Neural cell (in vitro differentiated cells): ENCODE measurements at regions not wholly inside any gene's neighbourhood (a gene's known extent, or its start where the extent isn't known, plus 50 kb on each side); places are given as distances from the start of the nearest gene placed in this dataset.

ENCODE experiments used
- H2AFZ ChIP-seq: fragments of 200-600, 300-800 bp; sonication (generic), shearing (Covaris generic); 2 replicates; pipeline ENCODE4 v1.6.0; 2014; ENCODE audit warnings: low read depth, mild to moderate bottlenecking, antibody characterized with exemption, low read length, moderate library complexity
- H3F3A ChIP-seq: fragments of 200-600 bp; shearing (Covaris generic); 2 replicates; pipeline ENCODE4 v1.6.1; 2016; ENCODE audit warnings: mild to moderate bottlenecking, moderate library complexity, mixed read lengths, antibody characterized with exemption, low read length; ENCODE audit not compliant: insufficient read depth, poor library complexity, severe bottlenecking
- H3K27ac ChIP-seq: fragments of 200-600, 300-800 bp; sonication (generic), shearing (Covaris generic); 2 replicates; pipeline ENCODE4 v1.5.1; 2014; ENCODE audit warnings: mild to moderate bottlenecking, low read length, moderate library complexity
- H3K27me3 ChIP-seq: fragments of 300-800, 200-600 bp; sonication (generic), shearing (Covaris generic); 2 replicates; pipeline ENCODE4 v1.6.0; 2014; ENCODE audit warnings: mild to moderate bottlenecking, low read depth, low read length, moderate library complexity; ENCODE audit not compliant: insufficient read depth
- H3K36me3 ChIP-seq: fragments of 300-800, 200-600 bp; sonication (generic), shearing (Covaris generic); 2 replicates; pipeline ENCODE4 v1.5.1; 2014; ENCODE audit warnings: mild to moderate bottlenecking, antibody characterized with exemption, low read length, moderate library complexity; ENCODE audit not compliant: insufficient read depth
- H3K4me2 ChIP-seq: fragments of 300-800, 200-600 bp; sonication (generic), shearing (Covaris generic); 2 replicates; pipeline ENCODE4 v1.6.0; 2014; ENCODE audit warnings: mild to moderate bottlenecking, low read length
- H3K4me3 ChIP-seq: fragments of 300-800, 200-600 bp; sonication (generic), shearing (Covaris generic); 2 replicates; pipeline ENCODE4 v1.5.1; 2014; ENCODE audit warnings: mild to moderate bottlenecking, low read length, moderate library complexity
- H3K79me2 ChIP-seq: fragments of 200-600 bp; shearing (Covaris generic); replicated peaks from 2 replicates; pipeline ENCODE4 v1.6.0; 2014; ENCODE audit warnings: mild to moderate bottlenecking, low read length, moderate library complexity; ENCODE audit not compliant: insufficient read depth
- H3K9ac ChIP-seq: fragments of 300-800, 200-600 bp; sonication (generic), shearing (Covaris generic); 2 replicates; pipeline ENCODE4 v1.6.1; 2016; ENCODE audit warnings: mild to moderate bottlenecking, low read length, mixed read lengths
- H3K9me2 ChIP-seq: fragments of 200-600 bp; shearing (Covaris generic); 2 replicates; pipeline ENCODE4 v1.6.1; 2016; ENCODE audit warnings: mild to moderate bottlenecking, low read length, mixed read lengths; ENCODE audit not compliant: insufficient read depth
- H3K9me3 ChIP-seq: fragments of 200-600, 300-800 bp; sonication (generic), shearing (Covaris generic); 2 replicates; pipeline ENCODE4 v1.6.1; 2016; ENCODE audit warnings: mild to moderate bottlenecking, mixed run types, low read length, moderate library complexity, mixed read lengths
- H4K20me1 ChIP-seq: fragments of 200-600 bp; shearing (Covaris generic); 2 replicates; pipeline ENCODE4 v1.6.1; 2016; ENCODE audit warnings: mild to moderate bottlenecking, mixed run types; ENCODE audit not compliant: insufficient read depth
- EP300 ChIP-seq: fragments of 450-650 bp; conservative IDR thresholded peaks from 2 replicates; pipeline ENCODE4 v1.6.1; 2014; ENCODE audit warnings: antibody characterized with exemption, mild to moderate bottlenecking, moderate library complexity; ENCODE audit not compliant: poor library complexity, severe bottlenecking
- EZH2 ChIP-seq: fragments of 200-600, 300-800 bp; shearing (Covaris generic), sonication (generic); IDR thresholded peaks from 2 replicates; pipeline ENCODE4 v1.6.1; 2014; ENCODE audit warnings: antibody characterized with exemption, low read length, borderline replicate concordance, mild to moderate bottlenecking; ENCODE audit not compliant: insufficient read depth, poor library complexity, severe bottlenecking
- MXI1 ChIP-seq: fragments of 450-650 bp; conservative IDR thresholded peaks from 2 replicates; pipeline ENCODE4 v1.6.1; 2014; ENCODE audit warnings: antibody characterized with exemption, mild to moderate bottlenecking; ENCODE audit not compliant: poor library complexity, severe bottlenecking
- POLR2AphosphoS5 ChIP-seq: IDR thresholded peaks from 2 replicates; pipeline ENCODE4 v1.6.1; 2012
- RAD21 ChIP-seq: fragments of 450-650 bp; conservative IDR thresholded peaks from 2 replicates; pipeline ENCODE4 v1.6.1; 2014; ENCODE audit warnings: antibody characterized with exemption, mild to moderate bottlenecking, moderate library complexity
- SMC3 ChIP-seq: fragments of 450-650 bp; conservative IDR thresholded peaks from 2 replicates; pipeline ENCODE4 v1.6.1; 2014; ENCODE audit warnings: antibody characterized with exemption, mild to moderate bottlenecking, moderate library complexity; ENCODE audit not compliant: poor library complexity
- TAF1 ChIP-seq: IDR thresholded peaks from 2 replicates; pipeline ENCODE4 v1.6.1; 2012; ENCODE audit warnings: low read depth
- TF ChIP-seq, protein P1 (sequence below): fragments of 450-650 bp; IDR thresholded peaks from 2 replicates; pipeline ENCODE4 v1.5.1; 2014; ENCODE audit warnings: antibody characterized with exemption, mild to moderate bottlenecking, moderate library complexity; ENCODE audit not compliant: poor library complexity, severe bottlenecking
- TF ChIP-seq, protein P2 (sequence below): IDR thresholded peaks from 2 replicates; pipeline ENCODE4 v1.6.1; 2012; ENCODE audit warnings: borderline replicate concordance

GRCh38 chr1:239655023-239655422 lies 268.7 kb downstream of the CHRM3 start:
- Histone ChIP-seq H3K27ac (no peak overlapping the region), H3K4me3 (no peak overlapping the region), H3K36me3 (no peaks in the 10 kb centered on the region), H3K27me3 (no peaks in the 10 kb centered on the region), H4K20me1 (no peaks in the 10 kb centered on the region), H3K79me2 (no peaks in the 10 kb centered on the region), H2AFZ (no peak overlapping the region), H3K9me2 (no peaks in the 10 kb centered on the region), H3F3A (no peaks in the 10 kb centered on the region), H3K9ac (no peak overlapping the region), H3K4me2 (no peak overlapping the region), H3K9me3 (no peaks in the 10 kb centered on the region)
- TF ChIP-seq TAF1 (no peak), MXI1 (no peak), RAD21 (no peak), SMC3 (no peak), EP300 (no peak), EZH2 (no peak), POLR2AphosphoS5 (no peak)
- TF ChIP-seq, protein P1, sequence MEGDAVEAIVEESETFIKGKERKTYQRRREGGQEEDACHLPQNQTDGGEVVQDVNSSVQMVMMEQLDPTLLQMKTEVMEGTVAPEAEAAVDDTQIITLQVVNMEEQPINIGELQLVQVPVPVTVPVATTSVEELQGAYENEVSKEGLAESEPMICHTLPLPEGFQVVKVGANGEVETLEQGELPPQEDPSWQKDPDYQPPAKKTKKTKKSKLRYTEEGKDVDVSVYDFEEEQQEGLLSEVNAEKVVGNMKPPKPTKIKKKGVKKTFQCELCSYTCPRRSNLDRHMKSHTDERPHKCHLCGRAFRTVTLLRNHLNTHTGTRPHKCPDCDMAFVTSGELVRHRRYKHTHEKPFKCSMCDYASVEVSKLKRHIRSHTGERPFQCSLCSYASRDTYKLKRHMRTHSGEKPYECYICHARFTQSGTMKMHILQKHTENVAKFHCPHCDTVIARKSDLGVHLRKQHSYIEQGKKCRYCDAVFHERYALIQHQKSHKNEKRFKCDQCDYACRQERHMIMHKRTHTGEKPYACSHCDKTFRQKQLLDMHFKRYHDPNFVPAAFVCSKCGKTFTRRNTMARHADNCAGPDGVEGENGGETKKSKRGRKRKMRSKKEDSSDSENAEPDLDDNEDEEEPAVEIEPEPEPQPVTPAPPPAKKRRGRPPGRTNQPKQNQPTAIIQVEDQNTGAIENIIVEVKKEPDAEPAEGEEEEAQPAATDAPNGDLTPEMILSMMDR: no peak
- TF ChIP-seq, protein P2, sequence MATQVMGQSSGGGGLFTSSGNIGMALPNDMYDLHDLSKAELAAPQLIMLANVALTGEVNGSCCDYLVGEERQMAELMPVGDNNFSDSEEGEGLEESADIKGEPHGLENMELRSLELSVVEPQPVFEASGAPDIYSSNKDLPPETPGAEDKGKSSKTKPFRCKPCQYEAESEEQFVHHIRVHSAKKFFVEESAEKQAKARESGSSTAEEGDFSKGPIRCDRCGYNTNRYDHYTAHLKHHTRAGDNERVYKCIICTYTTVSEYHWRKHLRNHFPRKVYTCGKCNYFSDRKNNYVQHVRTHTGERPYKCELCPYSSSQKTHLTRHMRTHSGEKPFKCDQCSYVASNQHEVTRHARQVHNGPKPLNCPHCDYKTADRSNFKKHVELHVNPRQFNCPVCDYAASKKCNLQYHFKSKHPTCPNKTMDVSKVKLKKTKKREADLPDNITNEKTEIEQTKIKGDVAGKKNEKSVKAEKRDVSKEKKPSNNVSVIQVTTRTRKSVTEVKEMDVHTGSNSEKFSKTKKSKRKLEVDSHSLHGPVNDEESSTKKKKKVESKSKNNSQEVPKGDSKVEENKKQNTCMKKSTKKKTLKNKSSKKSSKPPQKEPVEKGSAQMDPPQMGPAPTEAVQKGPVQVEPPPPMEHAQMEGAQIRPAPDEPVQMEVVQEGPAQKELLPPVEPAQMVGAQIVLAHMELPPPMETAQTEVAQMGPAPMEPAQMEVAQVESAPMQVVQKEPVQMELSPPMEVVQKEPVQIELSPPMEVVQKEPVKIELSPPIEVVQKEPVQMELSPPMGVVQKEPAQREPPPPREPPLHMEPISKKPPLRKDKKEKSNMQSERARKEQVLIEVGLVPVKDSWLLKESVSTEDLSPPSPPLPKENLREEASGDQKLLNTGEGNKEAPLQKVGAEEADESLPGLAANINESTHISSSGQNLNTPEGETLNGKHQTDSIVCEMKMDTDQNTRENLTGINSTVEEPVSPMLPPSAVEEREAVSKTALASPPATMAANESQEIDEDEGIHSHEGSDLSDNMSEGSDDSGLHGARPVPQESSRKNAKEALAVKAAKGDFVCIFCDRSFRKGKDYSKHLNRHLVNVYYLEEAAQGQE: no peak

GRCh38 chr1:239657291-239657690 lies 270.9 kb downstream of the CHRM3 start:
- H3K4me3 ChIP-seq: no peak overlapping the region

More at GRCh38 chr1:239657291-239657690, 270.9 kb downstream of the CHRM3 start:
- Histone ChIP-seq H4K20me1 (no peaks in the 10 kb centered on the region), H3K9me2 (no peaks in the 10 kb centered on the region), H3K36me3 (no peaks in the 10 kb centered on the region), H3K27ac (no peak overlapping the region), H3K9ac (no peak overlapping the region), H3K27me3 (no peaks in the 10 kb centered on the region), H3K79me2 (no peaks in the 10 kb centered on the region), H3K4me2 (no peak overlapping the region), H3F3A (no peaks in the 10 kb centered on the region), H3K9me3 (no peaks in the 10 kb centered on the region), H2AFZ (no peak overlapping the region)
- TF ChIP-seq EP300 (no peak), MXI1 (no peak), SMC3 (no peak), EZH2 (no peak), RAD21 (no peak), POLR2AphosphoS5 (no peak)
- TF ChIP-seq, protein P1: no peak
- TF ChIP-seq, protein P2: no peak
